Posterior cingulate gyrus (tissue), 11 donors: ENCODE measurements at regions not wholly inside any gene's neighbourhood (a gene's known extent, or its start where the extent isn't known, plus 50 kb on each side); places are given as distances from the start of the nearest gene placed in this dataset.
A peak's percentile ranks its signal among the peaks of the same experiment; 100 is the strongest.

Experiments
- DNase-seq, 10 donors: peaks; one replicate each; pipeline versions ENCODE4 v3.0.0 to v3.0.0-alpha.2; 2020 to 2021; ENCODE audit warnings: mixed read lengths in 3 of 10
- intact Hi-C: fragments of 100-400 bp; cut with DNase I; formaldehyde crosslinking; loops from one replicate; pipeline ENCODE4 v1.15.1; 2023

DNA sequence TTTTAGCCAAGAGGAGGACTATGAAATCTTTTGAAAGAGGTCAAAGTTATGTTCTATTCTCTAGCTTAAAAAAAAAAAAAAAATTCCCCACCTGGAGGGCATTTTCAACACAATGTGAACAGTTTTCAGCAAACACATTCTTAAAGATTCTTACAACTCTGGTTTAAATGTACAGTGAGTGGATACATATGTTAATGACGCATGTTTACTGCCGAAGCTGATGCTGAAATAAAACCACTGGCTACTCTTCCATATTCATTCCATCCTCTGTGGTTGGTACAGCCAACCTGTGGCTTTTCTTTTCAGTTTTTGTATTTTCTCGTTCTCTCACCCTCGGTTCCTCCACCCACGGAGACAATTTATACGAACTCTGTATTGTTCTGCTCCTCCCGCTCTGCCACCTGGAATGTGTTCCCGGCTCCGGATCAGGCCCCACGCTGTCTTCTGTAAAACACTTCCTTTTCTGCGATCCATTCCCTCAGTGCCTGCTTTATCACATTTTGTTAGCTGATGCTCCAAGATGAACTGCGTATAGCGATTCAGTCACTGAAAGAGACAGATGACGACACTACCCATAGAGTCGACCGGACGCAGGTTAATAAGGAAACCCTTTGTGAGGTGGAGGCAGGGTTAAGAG, 466.4 kb upstream of the ARGLU1 start:
- DNase-seq = no peak
- intact Hi-C loops = no loop called here

DNA sequence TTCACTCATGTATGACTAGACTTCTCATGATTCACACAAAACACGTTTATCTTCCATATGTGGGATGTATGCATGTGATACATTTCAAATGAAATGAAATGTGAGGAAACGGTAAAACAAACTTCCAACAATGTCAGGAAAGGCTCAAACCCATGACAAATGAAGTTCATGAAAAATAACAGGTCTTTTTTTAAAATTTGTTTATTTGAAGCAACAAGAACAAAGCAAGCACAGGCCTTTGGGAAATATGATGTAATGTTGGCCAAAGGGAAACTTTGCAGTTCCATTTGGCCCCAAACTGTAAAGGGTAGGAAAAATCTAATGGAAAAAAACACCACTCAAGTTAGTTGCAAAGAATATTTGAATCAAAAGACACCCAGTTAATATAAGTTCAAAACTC, 463.8 kb upstream of the ARGLU1 start:
- no peak for DNase-seq
- intact Hi-C loops = no loop called here

GRCh38 chr13:107028751-107029150, 460.8 kb upstream of the ARGLU1 start:
- no peak for DNase-seq
- intact Hi-C loops = no loop called here

- intact Hi-C loops = no loop called here
- DNase-seq = no peak
Observed at GRCh38 chr13:107025991-107026390, 458.1 kb upstream of the ARGLU1 start.

GRCh38 chr13:107023335-107023734, 455.4 kb upstream of the ARGLU1 start:
- intact Hi-C loops = no loop called here
- no peak for DNase-seq

DNA sequence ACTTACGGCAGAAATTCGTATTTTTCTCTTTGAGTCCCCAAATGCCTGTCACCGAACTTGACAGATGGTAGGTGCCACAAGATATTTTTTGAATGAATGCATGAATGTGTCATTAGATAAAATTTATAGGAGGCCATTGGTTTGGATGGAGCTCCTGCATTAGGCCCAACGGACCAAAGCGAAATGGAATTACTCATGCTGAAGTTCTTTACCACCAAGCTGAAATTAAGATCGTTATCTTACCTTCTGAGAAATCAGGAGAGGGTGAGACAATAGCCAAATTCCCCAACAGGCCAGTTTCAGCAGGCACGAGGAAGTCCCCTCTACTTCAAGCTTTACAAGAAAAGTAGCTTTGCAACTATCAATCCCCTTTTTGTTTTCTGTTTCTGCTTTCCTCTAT, 452.5 kb upstream of the ARGLU1 start:
- intact Hi-C loops = no loop called here

GRCh38 chr13:107018285-107018684, 450.3 kb upstream of the ARGLU1 start:
- intact Hi-C loops = no loop called here
- DNase-seq = no peak

More for the DNA sequence above, 452.5 kb upstream of the ARGLU1 start:
- no peak for DNase-seq

- intact Hi-C loops = no loop called here
- DNase-seq = no peak
Observed at GRCh38 chr13:107006661-107007060, 438.7 kb upstream of the ARGLU1 start.

DNA sequence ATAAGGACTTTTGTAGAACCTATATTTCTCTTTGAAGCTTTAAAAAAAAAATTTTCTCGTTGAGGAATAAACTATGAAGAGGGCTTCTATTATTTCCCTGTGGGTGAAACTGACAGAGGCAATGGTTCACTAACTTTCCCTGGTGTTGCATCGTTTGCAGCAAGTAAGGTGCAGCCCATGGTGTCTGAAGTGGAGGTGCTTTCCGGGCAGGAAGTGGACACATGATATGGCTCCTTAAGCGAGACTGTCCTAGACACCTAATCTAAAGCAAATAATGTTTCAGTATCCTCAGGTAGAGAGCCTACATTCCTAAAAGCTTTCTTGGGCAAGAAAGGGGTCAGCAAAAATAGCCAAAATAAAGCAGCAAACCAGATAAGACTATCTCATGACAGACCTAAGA, 437.6 kb upstream of the ARGLU1 start:
- intact Hi-C loops = no loop called here
- DNase-seq = no peak

DNA sequence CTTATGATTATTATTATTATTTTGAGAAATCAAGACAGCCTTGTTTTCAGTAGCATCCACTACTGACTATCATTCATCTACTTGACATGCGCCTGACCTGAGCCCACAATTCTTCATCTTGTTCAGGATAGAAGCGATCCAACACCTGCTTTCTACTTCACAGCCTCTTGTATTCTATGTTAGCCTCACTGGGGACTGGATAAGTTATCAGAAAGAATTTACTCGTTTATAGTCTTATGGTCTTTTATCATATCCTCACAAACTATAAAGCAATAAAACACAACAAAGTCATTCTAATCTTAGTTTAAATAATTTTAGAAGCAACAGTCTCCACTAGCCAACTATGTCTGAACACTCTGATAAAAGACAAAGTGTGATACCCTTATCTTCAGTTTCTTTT, 436.0 kb upstream of the ARGLU1 start:
- intact Hi-C loops = no loop called here
- DNase-seq = no peak

DNA sequence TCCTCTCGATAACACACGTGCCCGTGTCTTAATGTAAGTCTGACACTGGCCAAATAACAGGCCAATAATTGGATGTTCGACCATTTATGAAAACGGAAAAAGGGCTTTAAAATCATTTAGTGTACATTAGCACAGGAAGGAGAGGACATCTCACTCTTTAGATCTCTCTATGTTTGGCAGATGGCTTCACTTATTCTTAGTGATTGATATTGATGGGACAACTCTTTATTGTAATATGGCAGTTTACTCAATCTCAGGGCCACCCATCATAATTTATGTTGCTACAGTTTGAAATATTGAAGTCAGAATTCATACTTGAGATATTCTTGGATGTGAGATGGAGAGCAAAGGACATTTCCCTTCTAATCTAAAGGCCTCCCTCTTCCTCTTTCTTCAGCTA, 430.7 kb upstream of the ARGLU1 start:
- no peak for DNase-seq
- intact Hi-C loops = no loop called here

GRCh38 chr13:106997696-106998095, 429.8 kb upstream of the ARGLU1 start:
- intact Hi-C loops = no loop called here
- DNase-seq = no peak

DNA sequence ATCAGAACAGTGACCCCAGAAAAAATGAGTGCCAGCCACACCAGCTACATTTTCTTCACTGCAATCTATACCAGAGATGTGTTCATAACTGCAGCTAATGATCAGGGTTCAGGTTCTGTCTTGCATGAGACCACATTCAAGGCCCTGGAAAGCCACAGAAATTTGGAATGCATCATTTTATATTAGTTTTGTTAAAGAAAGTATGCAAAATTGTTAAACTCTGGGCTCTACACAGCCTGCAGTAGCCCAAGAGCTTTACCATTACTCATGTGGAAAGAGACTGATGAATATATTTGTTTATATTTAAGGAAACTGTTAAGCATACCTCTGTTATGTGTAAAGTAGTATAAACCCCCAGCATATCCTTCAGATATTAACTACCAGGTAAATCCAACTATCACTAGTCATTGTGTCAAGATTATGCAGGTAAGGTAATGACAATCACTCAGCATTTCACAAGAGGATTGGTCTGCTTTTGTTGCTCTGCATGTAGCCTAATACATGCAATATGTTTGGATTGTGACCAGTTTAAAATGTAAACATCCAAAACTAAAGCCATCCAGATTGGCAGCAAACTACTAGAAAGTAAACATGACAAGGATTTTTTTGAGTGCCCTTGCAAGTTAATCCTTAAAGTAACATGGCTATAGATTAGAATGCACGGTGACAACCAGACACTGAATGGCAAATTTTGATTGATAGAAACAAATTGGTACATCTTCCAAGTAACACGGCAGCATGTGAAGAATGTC, 429.1 kb upstream of the ARGLU1 start:
- intact Hi-C loops = no loop called here
- DNase-seq = no peak

- intact Hi-C loops = no loop called here
- DNase-seq = no peak
Observed at GRCh38 chr13:106990594-106990993, 422.7 kb upstream of the ARGLU1 start.

GRCh38 chr13:106989876-106990275, 421.9 kb upstream of the ARGLU1 start:
- no peak for DNase-seq
- intact Hi-C loops = no loop called here

DNA sequence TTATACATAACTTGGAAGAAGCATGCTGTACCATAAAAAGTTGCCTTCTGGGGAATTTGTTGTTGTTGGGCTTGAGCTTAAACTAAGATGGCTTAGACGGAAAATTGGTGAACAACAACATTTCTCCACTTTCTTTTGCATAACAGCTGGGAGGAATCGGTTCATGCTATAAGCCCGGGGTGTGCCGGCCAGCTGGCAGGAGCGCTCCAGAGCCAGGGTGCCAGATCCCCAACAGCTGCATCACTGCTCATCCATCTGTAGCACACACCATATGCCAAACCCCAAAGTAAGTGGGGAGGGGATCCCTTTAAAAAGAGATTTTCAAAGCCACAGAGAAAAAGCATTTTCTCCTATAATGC, 419.5 kb upstream of the ARGLU1 start:
- intact Hi-C loops = no loop called here
- DNase-seq = peak in 7 of 10 donors; percentile 11 to 86 (median 29)

DNA sequence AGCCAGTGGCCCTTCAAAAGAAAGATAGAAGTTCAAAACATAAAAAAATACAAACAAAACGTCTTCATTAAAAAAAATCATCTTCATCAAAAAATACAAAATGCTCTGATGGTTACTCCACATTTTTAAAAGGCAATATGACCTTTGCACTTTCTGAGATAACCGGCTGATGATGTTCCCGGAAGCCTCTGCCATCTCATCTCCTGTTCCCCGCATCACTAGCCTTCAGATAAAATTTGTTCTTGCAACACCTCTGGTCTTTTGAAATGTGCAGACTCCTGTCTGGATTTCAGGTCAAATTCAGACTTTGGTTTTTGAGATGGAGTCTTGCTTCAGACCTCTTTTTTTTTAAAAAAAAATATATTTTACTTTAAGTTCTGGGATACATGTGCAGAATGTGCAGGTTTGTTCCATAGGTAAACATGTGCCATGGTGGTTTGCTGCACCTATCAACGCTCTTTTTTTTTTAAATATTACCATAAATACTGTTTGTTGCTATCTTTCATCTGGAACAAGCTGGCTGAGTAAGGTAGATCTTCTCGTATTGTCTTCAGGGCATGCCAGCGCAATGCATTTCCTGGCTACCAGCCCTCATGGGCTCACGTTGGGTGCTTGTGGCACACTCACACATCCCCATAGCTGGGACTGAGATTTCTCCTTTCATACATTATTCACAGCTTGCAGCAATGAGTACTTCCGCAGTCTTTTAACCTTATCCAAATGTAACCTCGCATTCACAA, 418.9 kb upstream of the ARGLU1 start:
- intact Hi-C loops = no loop called here
- DNase-seq = peak in 1 of 10 donors; percentile 79

DNA sequence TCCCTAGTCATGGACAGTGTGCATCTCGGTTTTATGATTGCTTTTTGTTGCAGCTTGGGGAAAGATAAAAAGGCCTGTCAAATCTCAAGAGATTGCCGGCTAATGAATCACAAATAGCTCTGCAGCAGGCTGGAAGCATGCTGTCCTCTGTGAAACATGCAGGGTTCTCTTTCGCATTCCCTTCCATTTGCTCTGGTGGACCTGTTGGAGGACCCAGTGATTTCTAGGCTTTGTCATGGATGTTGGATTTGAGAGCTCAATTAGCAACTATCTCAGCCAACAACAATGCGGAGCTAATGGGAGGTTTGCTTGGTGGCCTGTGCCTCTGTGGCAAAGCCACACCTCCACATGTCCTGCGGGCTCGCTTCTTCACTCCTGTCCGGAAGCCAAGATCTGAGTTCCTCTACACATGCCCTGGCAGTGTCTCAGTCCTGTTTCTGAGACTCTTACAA, 418.1 kb upstream of the ARGLU1 start:
- intact Hi-C loops = no loop called here
- no peak for DNase-seq

- DNase-seq = no peak
- intact Hi-C loops = no loop called here
Observed at GRCh38 chr13:106985481-106985880, 417.5 kb upstream of the ARGLU1 start.

DNA sequence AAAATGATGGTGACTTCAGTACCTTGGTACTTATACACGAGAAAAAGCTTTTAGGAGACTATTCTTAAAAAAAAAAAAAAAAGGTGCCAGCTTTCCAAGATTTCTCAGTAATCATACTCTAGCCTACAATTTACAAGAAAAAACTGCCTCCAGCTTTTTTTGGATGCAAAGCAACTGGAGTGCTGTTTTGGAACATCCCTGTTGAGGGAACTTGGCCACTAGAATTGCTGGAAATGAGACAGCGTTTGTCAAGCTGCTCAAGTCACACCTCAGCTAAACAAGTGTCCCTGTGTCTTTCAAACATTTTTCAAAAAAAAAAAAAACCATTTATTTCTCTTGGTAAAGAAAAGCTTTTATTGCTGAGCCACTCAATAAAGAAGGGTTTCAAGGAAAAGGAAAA, 413.1 kb upstream of the ARGLU1 start:
- DNase-seq = peak in 2 of 10 donors; percentile 10 to 13
- intact Hi-C loops = no loop called here

GRCh38 chr13:106967391-106967790, 399.5 kb upstream of the ARGLU1 start:
- intact Hi-C loops = no loop called here
- no peak for DNase-seq

GRCh38 chr13:106963151-106963550, 395.2 kb upstream of the ARGLU1 start:
- intact Hi-C loops = no loop called here

More at GRCh38 chr13:106963151-106963550, 395.2 kb upstream of the ARGLU1 start:
- no peak for DNase-seq
